Endodermal cell (in vitro differentiated cells): ENCODE measurements at regions not wholly inside any gene's neighbourhood (a gene's known extent, or its start where the extent isn't known, plus 50 kb on each side); places are given as distances from the start of the nearest gene placed in this dataset.

Source experiments
- DNase-seq: peaks from one replicate; pipeline ENCODE4 v3.0.0-alpha.2; 2017
- H3K27ac ChIP-seq: 2 replicates; pipeline ENCODE4 v1.5.1; 2013; ENCODE audit warnings: mild to moderate bottlenecking, low read depth, low read length, moderate library complexity
- H3K27me3 ChIP-seq: 2 replicates; pipeline ENCODE4 v1.6.1; 2013; ENCODE audit warnings: mild to moderate bottlenecking, low read length, moderate library complexity; ENCODE audit not compliant: insufficient read depth, control insufficient read depth, poor library complexity, severe bottlenecking
- H3K36me3 ChIP-seq: 2 replicates; pipeline ENCODE4 v1.7.0; 2013; ENCODE audit warnings: mild to moderate bottlenecking, low read length, moderate library complexity; ENCODE audit not compliant: control insufficient read depth, insufficient read depth
- H3K4me1 ChIP-seq: one replicate; pipeline ENCODE4 v1.7.0; 2013; ENCODE audit warnings: low read length; ENCODE audit not compliant: control insufficient read depth, insufficient read depth
- H3K4me3 ChIP-seq: 2 replicates; pipeline ENCODE4 v1.5.1; 2013; ENCODE audit warnings: mild to moderate bottlenecking, low read length, moderate library complexity
- H3K9ac ChIP-seq: 2 replicates; pipeline ENCODE4 v1.6.1; 2013; ENCODE audit warnings: mild to moderate bottlenecking, low read length, moderate library complexity; ENCODE audit not compliant: poor library complexity, severe bottlenecking; ENCODE audit errors: extremely low read depth
- H3K9me3 ChIP-seq: 2 replicates; pipeline ENCODE4 v1.6.1; 2013; ENCODE audit warnings: mild to moderate bottlenecking, low read length, moderate library complexity; ENCODE audit not compliant: control insufficient read depth
- H3K27ac Mint-ChIP-seq: 2 replicates; pipeline ENCODE4 v1.8.0; 2020; ENCODE audit warnings: mixed read lengths
- H3K27me3 Mint-ChIP-seq: 2 replicates; pipeline ENCODE4 v1.8.0; 2021; ENCODE audit warnings: mild to moderate bottlenecking, mixed read lengths; ENCODE audit not compliant: insufficient read depth
- H3K36me3 Mint-ChIP-seq: 2 replicates; pipeline ENCODE4 v1.8.0; 2020; ENCODE audit warnings: low read depth, mixed read lengths
- H3K4me1 Mint-ChIP-seq: 2 replicates; pipeline ENCODE4 v1.8.0; 2020; ENCODE audit warnings: mixed read lengths
- H3K4me3 Mint-ChIP-seq: 2 replicates; pipeline ENCODE4 v1.8.0; 2020; ENCODE audit warnings: mild to moderate bottlenecking, moderate library complexity, mixed read lengths
- H3K9me3 Mint-ChIP-seq: 2 replicates; pipeline ENCODE4 v1.8.0; 2020; ENCODE audit warnings: mild to moderate bottlenecking, mixed read lengths
- WGBS, 2 experiments: methylation state at CpG; one replicate each; pipeline versions ENCODE4 v1.1.5 to v1.1.7; 2013; ENCODE audit warnings: missing lambda C conversion rate in 2 of 2, mixed read lengths in 1 of 2; ENCODE audit not compliant: insufficient coverage in 1 of 2, insufficient read length in 1 of 2; 5-methylcytosine and 5-hydroxymethylcytosine counted together
- TF ChIP-seq, protein P1 (sequence below): fragments of 200-600 bp; sonication (generic); conservative IDR thresholded peaks from 2 replicates; pipeline ENCODE4 v1.5.0; 2021; ENCODE audit warnings: antibody characterized with exemption, mild to moderate bottlenecking

DNA sequence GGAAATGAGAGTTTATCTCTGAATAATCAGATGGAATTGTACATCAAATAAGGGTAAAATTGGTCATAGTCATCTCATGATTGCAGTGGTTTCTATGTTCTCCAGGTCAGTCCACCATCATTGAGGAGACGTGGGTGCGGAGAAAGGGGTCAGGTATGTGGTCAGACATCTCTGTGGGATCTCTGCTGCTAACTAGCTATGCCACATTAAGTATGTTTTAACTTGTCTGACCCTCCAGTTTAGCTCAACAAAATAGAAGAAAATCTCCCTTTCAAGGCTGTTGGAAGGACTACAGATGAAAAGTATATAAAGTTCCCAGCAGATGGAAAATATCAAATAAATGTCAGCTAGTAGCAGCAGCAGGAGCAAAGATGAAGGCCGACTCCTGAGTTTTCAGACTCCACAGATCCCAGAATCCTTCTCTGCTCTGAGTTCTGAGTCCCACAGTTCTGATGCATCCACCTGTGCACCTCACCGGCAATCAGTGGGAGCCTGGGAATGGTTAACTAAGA lies 106.6 kb upstream of the CYP1B1 start:
- no peaks in the 10 kb centered on the region for H3K4me1 ChIP-seq
- H3K27me3 ChIP-seq, result no peaks in the 10 kb centered on the region
- Mint-ChIP-seq H3K9me3 (no peaks in the 10 kb centered on the region), H3K36me3 (no peaks in the 10 kb centered on the region), H3K27ac (no peak overlapping the region), H3K4me3 (no peak overlapping the region), H3K27me3 (peaks cover 2% of the 10 kb centered on the region), H3K4me1 (no peaks in the 10 kb centered on the region)
- WGBS, 2 experiments, result 87 to 91% methylated on average over 2 to 4 of the region's 4 CpGs
- DNase-seq, result no peak
- TF ChIP-seq, protein P1, sequence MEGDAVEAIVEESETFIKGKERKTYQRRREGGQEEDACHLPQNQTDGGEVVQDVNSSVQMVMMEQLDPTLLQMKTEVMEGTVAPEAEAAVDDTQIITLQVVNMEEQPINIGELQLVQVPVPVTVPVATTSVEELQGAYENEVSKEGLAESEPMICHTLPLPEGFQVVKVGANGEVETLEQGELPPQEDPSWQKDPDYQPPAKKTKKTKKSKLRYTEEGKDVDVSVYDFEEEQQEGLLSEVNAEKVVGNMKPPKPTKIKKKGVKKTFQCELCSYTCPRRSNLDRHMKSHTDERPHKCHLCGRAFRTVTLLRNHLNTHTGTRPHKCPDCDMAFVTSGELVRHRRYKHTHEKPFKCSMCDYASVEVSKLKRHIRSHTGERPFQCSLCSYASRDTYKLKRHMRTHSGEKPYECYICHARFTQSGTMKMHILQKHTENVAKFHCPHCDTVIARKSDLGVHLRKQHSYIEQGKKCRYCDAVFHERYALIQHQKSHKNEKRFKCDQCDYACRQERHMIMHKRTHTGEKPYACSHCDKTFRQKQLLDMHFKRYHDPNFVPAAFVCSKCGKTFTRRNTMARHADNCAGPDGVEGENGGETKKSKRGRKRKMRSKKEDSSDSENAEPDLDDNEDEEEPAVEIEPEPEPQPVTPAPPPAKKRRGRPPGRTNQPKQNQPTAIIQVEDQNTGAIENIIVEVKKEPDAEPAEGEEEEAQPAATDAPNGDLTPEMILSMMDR, result no peak
- no peaks in the 10 kb centered on the region for H3K36me3 ChIP-seq
- H3K27ac ChIP-seq, result no peak overlapping the region
- H3K4me3 ChIP-seq, result no peak overlapping the region
- no peaks in the 10 kb centered on the region for H3K9me3 ChIP-seq
- no peak overlapping the region for H3K9ac ChIP-seq

DNA sequence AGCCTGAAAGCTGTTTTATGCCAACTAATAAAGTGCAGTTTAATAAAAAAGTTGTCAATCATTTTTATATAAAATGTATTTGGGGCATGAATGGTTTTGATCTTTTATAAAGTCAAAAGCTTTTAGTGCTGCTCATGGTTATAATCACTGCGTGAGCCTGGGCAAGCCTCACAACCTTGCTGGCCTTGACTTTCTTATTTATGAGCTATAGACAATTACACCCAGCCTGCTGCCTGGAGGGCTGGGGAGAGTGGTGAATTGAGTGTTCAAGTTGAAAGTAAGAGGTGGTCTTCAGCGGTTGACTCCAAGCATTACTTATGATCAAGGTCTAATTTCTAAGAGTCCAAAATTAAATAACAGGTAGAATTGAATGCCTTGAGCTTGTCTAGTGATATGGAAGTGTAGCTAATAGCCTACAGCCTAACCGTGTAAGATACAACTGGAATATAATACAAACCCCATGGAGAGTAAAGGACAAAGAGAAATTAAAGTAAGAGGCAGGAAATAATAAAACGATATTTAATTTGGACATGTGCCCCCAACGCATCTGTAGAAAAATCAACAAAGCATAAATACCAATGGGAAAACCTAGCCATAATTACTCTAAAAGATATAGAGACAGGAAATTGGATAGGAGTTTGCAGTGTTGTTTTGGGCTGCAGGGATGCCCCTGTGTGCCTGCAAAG lies 106.0 kb upstream of the CYP1B1 start:
- H3K9me3 ChIP-seq, result no peaks in the 10 kb centered on the region
- no peak overlapping the region for H3K27ac Mint-ChIP-seq
- H3K4me3 Mint-ChIP-seq, result no peak overlapping the region
- no peak overlapping the region for H3K4me3 ChIP-seq
- no peaks in the 10 kb centered on the region for H3K36me3 Mint-ChIP-seq
- H3K27me3 ChIP-seq, result no peaks in the 10 kb centered on the region
- no peaks in the 10 kb centered on the region for H3K9me3 Mint-ChIP-seq
- peaks cover 2% of the 10 kb centered on the region for H3K27me3 Mint-ChIP-seq
- no peak overlapping the region for H3K9ac ChIP-seq
- TF ChIP-seq, protein P1, result no peak
- 92 to 100% methylated on average over 1 to 5 of the region's 5 CpGs for WGBS, 2 experiments
- H3K27ac ChIP-seq, result no peak overlapping the region
- no peaks in the 10 kb centered on the region for H3K4me1 Mint-ChIP-seq
- DNase-seq, result no peak
- H3K4me1 ChIP-seq, result no peaks in the 10 kb centered on the region
- no peaks in the 10 kb centered on the region for H3K36me3 ChIP-seq

DNA sequence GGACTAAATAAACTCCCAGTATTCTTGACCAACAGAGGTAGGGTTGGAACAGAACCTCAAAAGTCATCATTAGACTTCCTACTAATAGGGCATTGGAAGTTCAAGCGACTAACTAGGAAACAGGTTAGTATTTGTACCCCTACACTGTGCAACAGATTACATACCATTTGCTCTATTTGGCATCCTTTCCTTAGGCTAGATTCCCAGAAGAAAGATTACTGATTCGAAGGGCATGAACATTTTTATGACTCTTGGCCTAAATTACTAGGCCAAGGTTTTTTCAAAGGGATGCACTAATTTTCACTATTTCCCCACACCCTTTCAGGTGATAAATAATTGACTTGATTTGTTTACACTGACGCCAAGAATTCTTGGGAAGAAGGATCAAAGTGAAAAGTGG lies 104.8 kb upstream of the CYP1B1 start:
- TF ChIP-seq, protein P1, result no peak
- no peaks in the 10 kb centered on the region for H3K4me1 Mint-ChIP-seq
- peaks cover 2% of the 10 kb centered on the region for H3K27me3 Mint-ChIP-seq
- no peak overlapping the region for H3K4me3 ChIP-seq
- no peak overlapping the region for H3K9ac ChIP-seq
- 89 to 100% methylated on average over 2 to 3 of the region's 3 CpGs for WGBS, 2 experiments
- H3K4me1 ChIP-seq, result no peaks in the 10 kb centered on the region
- no peak for DNase-seq
- no peaks in the 10 kb centered on the region for H3K36me3 ChIP-seq
- no peak overlapping the region for H3K27ac Mint-ChIP-seq
- H3K27ac ChIP-seq, result no peak overlapping the region
- no peak overlapping the region for H3K4me3 Mint-ChIP-seq
- H3K9me3 Mint-ChIP-seq, result no peaks in the 10 kb centered on the region
- H3K27me3 ChIP-seq, result no peaks in the 10 kb centered on the region
- H3K36me3 Mint-ChIP-seq, result no peaks in the 10 kb centered on the region
- no peaks in the 10 kb centered on the region for H3K9me3 ChIP-seq
